ENCODE measurements at regions not wholly inside any gene's neighbourhood (a gene's known extent, or its start where the extent isn't known, plus 50 kb on each side); places are given as distances from the start of the nearest gene placed in this dataset.

DNA sequence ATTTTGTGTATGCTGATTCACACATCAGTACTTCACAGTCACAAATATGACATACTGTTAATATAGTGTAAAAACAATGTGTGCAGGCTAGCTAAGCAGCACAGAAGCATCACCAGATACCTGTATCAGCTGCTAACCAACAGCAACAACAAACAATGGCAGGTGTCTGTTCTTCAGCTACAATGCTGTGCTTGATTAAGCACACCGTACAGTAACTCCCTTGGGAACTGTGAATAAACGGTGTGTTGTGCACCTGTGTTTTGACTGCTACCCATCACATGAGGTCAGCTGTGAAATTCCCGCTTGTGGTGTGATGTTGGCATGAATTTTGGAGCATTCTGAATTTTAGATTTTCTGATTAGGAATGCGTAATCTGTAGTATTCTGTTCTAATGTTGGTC is 379.7 kb upstream of the FAT1 start:
- TF ChIP-seq, protein P1, sequence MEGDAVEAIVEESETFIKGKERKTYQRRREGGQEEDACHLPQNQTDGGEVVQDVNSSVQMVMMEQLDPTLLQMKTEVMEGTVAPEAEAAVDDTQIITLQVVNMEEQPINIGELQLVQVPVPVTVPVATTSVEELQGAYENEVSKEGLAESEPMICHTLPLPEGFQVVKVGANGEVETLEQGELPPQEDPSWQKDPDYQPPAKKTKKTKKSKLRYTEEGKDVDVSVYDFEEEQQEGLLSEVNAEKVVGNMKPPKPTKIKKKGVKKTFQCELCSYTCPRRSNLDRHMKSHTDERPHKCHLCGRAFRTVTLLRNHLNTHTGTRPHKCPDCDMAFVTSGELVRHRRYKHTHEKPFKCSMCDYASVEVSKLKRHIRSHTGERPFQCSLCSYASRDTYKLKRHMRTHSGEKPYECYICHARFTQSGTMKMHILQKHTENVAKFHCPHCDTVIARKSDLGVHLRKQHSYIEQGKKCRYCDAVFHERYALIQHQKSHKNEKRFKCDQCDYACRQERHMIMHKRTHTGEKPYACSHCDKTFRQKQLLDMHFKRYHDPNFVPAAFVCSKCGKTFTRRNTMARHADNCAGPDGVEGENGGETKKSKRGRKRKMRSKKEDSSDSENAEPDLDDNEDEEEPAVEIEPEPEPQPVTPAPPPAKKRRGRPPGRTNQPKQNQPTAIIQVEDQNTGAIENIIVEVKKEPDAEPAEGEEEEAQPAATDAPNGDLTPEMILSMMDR (IDR thresholded peaks at IDR 0.05; ENCODE audit: insufficient read depth, low read length), result no peak
- TF ChIP-seq SPI1 (IDR thresholded peaks at IDR 0.05; ENCODE audit: borderline replicate concordance, low read depth), result no peak
- TF ChIP-seq, protein P2, sequence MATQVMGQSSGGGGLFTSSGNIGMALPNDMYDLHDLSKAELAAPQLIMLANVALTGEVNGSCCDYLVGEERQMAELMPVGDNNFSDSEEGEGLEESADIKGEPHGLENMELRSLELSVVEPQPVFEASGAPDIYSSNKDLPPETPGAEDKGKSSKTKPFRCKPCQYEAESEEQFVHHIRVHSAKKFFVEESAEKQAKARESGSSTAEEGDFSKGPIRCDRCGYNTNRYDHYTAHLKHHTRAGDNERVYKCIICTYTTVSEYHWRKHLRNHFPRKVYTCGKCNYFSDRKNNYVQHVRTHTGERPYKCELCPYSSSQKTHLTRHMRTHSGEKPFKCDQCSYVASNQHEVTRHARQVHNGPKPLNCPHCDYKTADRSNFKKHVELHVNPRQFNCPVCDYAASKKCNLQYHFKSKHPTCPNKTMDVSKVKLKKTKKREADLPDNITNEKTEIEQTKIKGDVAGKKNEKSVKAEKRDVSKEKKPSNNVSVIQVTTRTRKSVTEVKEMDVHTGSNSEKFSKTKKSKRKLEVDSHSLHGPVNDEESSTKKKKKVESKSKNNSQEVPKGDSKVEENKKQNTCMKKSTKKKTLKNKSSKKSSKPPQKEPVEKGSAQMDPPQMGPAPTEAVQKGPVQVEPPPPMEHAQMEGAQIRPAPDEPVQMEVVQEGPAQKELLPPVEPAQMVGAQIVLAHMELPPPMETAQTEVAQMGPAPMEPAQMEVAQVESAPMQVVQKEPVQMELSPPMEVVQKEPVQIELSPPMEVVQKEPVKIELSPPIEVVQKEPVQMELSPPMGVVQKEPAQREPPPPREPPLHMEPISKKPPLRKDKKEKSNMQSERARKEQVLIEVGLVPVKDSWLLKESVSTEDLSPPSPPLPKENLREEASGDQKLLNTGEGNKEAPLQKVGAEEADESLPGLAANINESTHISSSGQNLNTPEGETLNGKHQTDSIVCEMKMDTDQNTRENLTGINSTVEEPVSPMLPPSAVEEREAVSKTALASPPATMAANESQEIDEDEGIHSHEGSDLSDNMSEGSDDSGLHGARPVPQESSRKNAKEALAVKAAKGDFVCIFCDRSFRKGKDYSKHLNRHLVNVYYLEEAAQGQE (IDR thresholded peaks at IDR 0.05; ENCODE audit: insufficient replicate concordance, low read depth), result no peak
- TF ChIP-seq POLR2AphosphoS5 (IDR thresholded peaks at IDR 0.05; ENCODE audit: low read depth), result no peak
